ENCODE measurements at regions not wholly inside any gene's neighbourhood (a gene's known extent, or its start where the extent isn't known, plus 50 kb on each side); places are given as distances from the start of the nearest gene placed in this dataset.

DNA sequence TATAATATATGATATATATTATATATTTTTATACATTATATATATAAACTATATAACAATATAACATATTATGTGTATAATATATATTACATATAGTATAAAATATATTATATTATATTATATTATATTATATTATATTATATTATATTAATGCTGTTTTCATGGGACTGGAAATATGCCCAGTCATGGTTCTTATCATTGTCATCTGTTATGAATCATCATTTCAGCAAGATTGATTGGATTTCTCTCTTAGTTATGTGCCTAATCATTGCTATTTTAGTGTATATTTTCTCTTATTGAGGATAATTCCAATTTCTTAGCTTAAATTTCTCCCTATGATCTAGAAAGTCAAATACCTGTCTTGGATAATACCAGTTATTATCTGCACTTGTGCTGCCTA is 617.8 kb downstream of the TRIB2 start (continued):
- TF ChIP-seq EZH2 (IDR thresholded peaks at IDR 0.05; ENCODE audit: low read depth, low read length, severe bottlenecking) (no peak), SIX5 (IDR thresholded peaks at IDR 0.05; ENCODE audit: low read depth, low read length) (no peak)

Data from H1 (cell line).